ENCODE measurements at regions not wholly inside any gene's neighbourhood (a gene's known extent, or its start where the extent isn't known, plus 50 kb on each side); places are given as distances from the start of the nearest gene placed in this dataset.

- DNase-seq (ENCODE audit: low read depth) = no peak
- no peak for TF ChIP-seq CTCF (conservative IDR thresholded peaks at IDR 0.05; ENCODE audit: low read depth, low read length)
- H3K4me3 ChIP-seq (ENCODE audit: low read depth, low read length) = no peak overlapping the region
Observed at GRCh38 chr9:20137425-20137824, 348.6 kb upstream of the SLC24A2 start.

- no peak for TF ChIP-seq CTCF (conservative IDR thresholded peaks at IDR 0.05; ENCODE audit: low read depth, low read length)
- no peak for DNase-seq (ENCODE audit: low read depth)
- no peak overlapping the region for H3K4me3 ChIP-seq (ENCODE audit: low read depth, low read length)
Observed at GRCh38 chr9:20135119-20135697, 346.4 kb upstream of the SLC24A2 start.

- TF ChIP-seq CTCF (conservative IDR thresholded peaks at IDR 0.05; ENCODE audit: low read depth, low read length) = no peak
- H3K4me3 ChIP-seq (ENCODE audit: low read depth, low read length) = no peak overlapping the region
- DNase-seq (ENCODE audit: low read depth) = no peak
Observed at GRCh38 chr9:20125727-20126126, 336.9 kb upstream of the SLC24A2 start.

GRCh38 chr9:20119566-20119965 is 330.7 kb upstream of the SLC24A2 start:
- no peak for TF ChIP-seq CTCF (conservative IDR thresholded peaks at IDR 0.05; ENCODE audit: low read depth, low read length)
- H3K4me3 ChIP-seq (ENCODE audit: low read depth, low read length) = no peak overlapping the region
- no peak for DNase-seq (ENCODE audit: low read depth)

GRCh38 chr9:20117986-20118385 is 329.1 kb upstream of the SLC24A2 start:
- TF ChIP-seq CTCF (conservative IDR thresholded peaks at IDR 0.05; ENCODE audit: low read depth, low read length) = no peak
- DNase-seq (ENCODE audit: low read depth) = no peak
- H3K4me3 ChIP-seq (ENCODE audit: low read depth, low read length) = no peak overlapping the region

GRCh38 chr9:20117482-20117881 is 328.6 kb upstream of the SLC24A2 start:
- H3K4me3 ChIP-seq (ENCODE audit: low read depth, low read length) = no peak overlapping the region
- no peak for TF ChIP-seq CTCF (conservative IDR thresholded peaks at IDR 0.05; ENCODE audit: low read depth, low read length)
- DNase-seq (ENCODE audit: low read depth) = no peak

- no peak for TF ChIP-seq CTCF (conservative IDR thresholded peaks at IDR 0.05; ENCODE audit: low read depth, low read length)
- DNase-seq (ENCODE audit: low read depth) = no peak
- H3K4me3 ChIP-seq (ENCODE audit: low read depth, low read length) = no peak overlapping the region
Observed at GRCh38 chr9:20114974-20115373, 326.1 kb upstream of the SLC24A2 start.
